Testis (tissue), 2 donors: ENCODE measurements at regions not wholly inside any gene's neighbourhood (a gene's known extent, or its start where the extent isn't known, plus 50 kb on each side); places are given as distances from the start of the nearest gene placed in this dataset.

ENCODE experiments used
- CTCF ChIP-seq, 3 experiments: fragments of 450-650 bp in 2 of 3; fragments of 200-600 bp in 1 of 3; sonication (generic) in 1 of 3; IDR thresholded peaks; one replicate each; pipeline ENCODE4 v1.5.1; 2016 to 2019; ENCODE audit warnings: antibody characterized with exemption in 3 of 3, mild to moderate bottlenecking in 2 of 3, moderate library complexity in 1 of 3
- POLR2A ChIP-seq: fragments of 450-650 bp; IDR thresholded peaks from one replicate; pipeline ENCODE4 v1.6.1; 2017; ENCODE audit warnings: antibody characterized with exemption, mild to moderate bottlenecking, moderate library complexity

DNA sequence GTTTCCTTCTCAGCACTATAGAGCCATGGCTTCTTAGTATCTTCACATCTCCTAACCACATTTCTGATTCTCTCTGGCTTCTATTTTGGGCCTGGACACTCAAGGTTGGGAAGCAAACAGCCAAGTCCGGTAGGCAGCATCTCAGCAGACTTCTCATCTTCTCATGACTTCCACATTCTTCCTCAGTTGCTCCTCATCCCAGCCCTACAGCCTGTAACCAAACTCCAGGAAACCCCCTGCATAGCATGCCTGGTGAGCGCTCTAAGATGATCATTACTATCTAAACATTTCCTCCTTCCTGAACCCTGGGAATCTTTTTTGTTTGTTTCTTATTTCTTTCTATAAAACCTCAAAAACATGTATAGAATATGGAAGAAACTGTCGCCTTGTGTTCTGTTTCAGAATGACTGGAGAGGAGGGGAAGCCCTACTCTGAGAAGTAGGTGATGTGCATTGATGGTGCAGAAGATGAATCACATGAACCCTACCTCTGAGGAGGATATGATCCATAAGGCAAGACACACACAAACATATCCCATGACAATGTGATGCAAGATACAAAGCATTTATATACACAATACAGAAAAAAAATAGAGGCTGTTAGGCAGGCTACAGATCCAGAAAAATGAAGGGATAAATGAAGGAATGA lies 219.8 kb upstream of the GYPA start:
- TF ChIP-seq CTCF (IDR thresholded peaks at IDR 0.05) (no peak), POLR2A (no peak)
